Epidermal melanocyte (primary cell): ENCODE measurements at regions not wholly inside any gene's neighbourhood (a gene's known extent, or its start where the extent isn't known, plus 50 kb on each side); places are given as distances from the start of the nearest gene placed in this dataset.
"Not testable (repeated sequence)": the region's sequence is repeated elsewhere in the genome, so short reads cannot be mapped to it uniquely, and the experiment has no call there.

ENCODE experiments used
- DNase-seq: peaks from one replicate; pipeline ENCODE4 v3.0.0; 2011; ENCODE audit warnings: low spot score; ENCODE audit not compliant: insufficient read length

DNA sequence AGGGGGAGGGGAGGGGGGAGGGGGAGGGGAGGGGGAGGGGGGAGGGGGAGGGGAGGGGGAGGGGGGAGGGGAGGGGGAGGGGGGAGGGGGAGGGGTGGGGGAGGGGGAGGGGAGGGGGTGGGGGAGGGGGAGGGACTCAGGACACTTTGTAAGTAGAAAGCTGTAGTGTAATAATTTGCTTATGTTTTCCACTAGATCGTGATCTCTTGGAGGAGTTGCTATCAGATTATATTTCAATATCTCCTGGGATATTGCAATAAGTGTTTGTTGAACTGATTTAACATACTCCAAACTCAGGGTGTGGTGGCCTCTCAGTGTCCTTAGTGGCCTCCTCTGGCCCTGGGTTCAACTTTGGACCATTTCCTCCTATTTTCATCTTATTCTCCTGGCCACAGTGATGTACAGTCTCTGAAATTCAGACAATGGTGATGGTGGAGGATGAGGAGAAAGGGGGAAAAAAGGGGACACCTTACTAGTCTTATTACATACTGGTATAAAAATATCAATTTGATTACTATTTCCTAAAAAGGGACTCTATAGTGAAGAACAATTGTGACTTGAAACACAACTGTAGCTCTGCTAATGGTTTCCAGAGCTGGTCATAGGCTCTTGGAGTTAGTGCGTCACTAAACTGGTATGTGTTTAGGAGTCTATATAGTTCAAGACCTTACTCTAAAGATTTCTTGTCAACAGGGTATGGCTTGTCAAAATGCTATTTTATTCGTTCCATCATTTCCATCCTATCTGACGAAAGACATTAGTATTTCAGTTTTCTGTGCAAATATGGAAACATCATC, 89.6 kb downstream of the DDX1 start:
- DNase-seq, result no peak

DNA sequence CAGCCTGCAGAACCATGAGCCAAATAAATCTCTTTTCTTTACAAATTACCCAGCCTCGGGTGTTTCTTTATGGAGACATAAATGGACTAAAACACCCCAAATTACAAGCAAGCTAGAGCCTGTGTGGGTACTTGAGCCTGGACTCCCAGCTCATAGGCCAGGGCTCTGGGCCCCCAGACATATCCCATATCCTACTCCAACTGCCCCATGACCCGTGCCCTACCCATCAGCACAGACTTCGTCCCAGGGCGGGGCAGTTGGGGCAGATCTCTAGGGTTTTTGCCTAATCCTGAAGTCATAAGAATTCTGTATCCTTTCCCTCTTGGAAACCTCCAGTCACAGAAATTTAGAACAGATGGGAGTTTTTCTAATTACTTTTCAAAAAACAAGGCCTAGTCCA, 90.7 kb downstream of the DDX1 start:
- no peak for DNase-seq

- no peak for DNase-seq
These were observed 92.7 kb downstream of the DDX1 start for GRCh38 chr2:15684161-15685039.

DNA sequence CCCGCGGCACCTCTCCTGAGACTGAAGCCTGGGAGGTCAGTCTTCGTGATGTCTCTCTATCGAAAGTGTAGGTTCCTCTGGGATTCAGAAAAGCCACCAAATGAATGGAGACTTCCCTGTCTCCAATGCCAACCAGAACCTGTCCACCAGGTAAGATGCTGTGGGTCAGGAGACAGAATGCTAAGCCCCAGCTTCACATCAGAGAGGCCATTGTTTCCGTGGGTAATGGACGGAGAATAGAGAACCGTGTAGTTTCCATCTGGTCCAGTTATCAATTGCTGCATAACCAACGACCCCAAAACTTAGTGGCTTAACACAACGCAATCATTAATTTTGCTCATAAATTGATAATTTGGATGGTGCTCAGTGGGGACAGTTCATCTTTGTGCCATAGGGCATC, 93.5 kb downstream of the DDX1 start:
- no peak for DNase-seq

GRCh38 chr2:15686643-15687042, 95.0 kb downstream of the DDX1 start:
- DNase-seq, result no peak

DNA sequence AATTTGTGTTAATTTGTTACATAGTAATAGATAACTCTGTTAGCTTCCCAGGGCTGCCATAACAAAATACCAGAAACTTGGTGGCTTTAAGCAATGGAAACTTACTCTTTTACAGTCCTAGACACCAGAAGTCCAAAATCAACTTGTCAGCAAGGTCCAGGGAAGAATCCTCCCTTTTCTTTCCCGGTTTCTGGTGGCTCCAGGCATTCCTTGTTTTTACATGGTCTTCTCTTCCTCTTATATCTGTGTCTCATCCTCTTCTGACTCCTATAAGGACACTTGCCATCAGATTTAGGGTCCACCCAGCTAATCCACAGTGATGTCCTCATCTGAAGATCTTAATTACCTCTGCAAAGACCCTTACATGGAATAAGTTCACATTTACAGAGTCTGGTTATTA, 95.6 kb downstream of the DDX1 start:
- no peak for DNase-seq

DNA sequence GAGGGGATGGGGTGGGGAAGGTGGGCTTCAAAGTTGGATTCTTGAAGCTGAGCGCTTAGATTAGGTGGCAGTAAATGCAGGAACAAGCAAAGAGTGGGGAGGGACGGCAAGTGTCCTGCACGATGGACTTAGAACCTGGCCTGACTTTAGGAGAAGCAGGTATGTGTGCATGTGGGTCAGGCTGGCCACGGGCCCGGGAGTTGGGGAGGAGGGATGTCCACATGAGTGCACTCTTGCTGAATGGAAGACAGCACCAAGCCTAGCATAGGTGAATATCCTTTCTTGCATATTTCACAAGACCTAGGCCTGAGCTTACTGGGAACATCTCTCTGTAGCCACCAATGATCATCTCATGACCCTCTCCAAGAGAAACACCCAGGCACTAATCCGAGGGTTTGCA, 96.1 kb downstream of the DDX1 start:
- DNase-seq, result no peak

- DNase-seq, result no peak
These were observed 97.4 kb downstream of the DDX1 start for GRCh38 chr2:15688924-15689568.

GRCh38 chr2:15689654-15690053, 98.0 kb downstream of the DDX1 start:
- DNase-seq, result no peak

DNA sequence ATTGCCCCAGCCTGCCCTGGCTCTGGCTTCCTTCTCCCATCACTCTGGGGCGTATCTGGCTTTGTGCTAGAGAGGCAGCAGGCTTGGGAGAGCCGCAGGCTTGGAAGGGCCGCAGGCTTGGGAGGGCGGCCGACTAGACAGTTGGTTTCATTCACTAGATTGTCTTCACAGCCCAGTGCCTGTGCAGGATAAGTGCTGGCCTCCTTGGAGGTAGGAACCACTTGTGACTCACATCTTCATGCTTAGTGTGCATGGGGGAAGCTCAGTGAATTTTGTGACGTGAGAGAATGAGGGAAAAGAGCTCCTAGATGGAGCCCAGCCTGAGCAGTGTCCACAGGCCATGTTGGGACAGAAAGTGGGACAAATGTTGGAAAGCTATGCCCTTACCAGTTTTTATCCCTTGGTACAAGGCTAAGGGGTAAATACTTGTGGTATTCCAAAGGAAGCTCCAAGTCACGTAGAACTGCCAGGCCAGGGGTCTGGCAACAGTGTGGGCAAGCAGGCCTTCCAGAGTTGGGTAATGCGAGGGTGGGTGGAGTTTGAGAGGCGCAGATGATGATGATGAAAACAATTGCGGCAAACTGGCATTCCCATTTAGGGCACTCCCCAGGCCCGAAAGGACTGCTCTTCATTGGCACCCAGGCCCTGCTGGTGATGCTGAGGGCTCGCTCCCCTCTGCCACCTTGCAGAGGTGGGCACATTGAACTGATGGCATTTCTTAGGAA, 100.1 kb downstream of the DDX1 start:
- DNase-seq, result no peak

GRCh38 chr2:15692551-15693377, 101.1 kb downstream of the DDX1 start:
- no peak for DNase-seq

GRCh38 chr2:15693382-15693781, 101.7 kb downstream of the DDX1 start:
- DNase-seq, result no peak

GRCh38 chr2:15693926-15694588, 102.4 kb downstream of the DDX1 start:
- no peak for DNase-seq

- DNase-seq, result no peak
These were observed 102.9 kb downstream of the DDX1 start for GRCh38 chr2:15694589-15694986.

DNA sequence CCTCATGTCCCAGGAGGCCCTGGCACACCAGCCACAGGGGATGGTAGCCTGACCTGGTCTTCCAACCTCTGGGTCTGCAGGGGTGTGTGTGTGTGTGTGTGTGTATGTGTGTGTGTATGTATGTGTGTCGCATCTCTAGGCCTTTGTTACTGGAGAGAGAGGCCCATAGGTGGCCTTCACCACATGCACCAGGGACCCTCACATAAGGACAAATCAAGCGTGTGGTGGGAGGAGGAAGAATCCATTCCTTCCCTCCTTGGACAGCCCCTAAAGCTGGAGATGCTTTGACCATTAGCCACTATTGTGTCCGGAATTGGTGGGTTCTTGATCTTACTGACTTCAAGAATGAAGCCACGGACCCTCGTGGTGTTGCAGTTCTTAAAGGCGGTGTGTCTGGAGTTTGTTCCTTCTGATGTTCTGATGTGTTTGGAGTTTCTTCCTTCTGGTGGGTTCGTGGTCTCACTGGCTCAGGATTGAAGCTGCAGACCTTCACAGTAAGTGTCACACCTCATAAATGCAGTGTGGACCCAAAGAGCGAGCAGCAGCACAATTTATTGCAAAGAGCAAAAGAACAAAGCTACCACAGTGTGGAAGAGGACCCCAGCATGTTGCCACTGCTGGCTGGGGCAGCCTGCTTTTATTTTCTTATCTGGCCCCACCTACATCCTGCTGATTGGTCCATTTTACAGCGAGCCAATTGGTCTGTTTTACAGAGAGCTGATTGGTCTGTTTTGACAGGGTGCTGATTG, 104.1 kb downstream of the DDX1 start:
- no peak for DNase-seq

- not testable (repeated sequence) for DNase-seq
These were observed 105.0 kb downstream of the DDX1 start for GRCh38 chr2:15696606-15697170.

GRCh38 chr2:15700131-15700530, 108.5 kb downstream of the DDX1 start:
- no peak for DNase-seq

- DNase-seq, result no peak
These were observed 109.1 kb downstream of the DDX1 start for GRCh38 chr2:15700599-15701340.
